Medulla oblongata (tissue), 1 donor: ENCODE measurements at regions not wholly inside any gene's neighbourhood (a gene's known extent, or its start where the extent isn't known, plus 50 kb on each side); places are given as distances from the start of the nearest gene placed in this dataset.
"Not testable (repeated sequence)": the region's sequence is repeated elsewhere in the genome, so short reads cannot be mapped to it uniquely, and the experiment has no call there.

Source experiments
- DNase-seq: peaks from one replicate; pipeline ENCODE4 v3.0.0-alpha.2; 2015; ENCODE audit errors: extremely low spot score

GRCh38 chrX:20715176-20715575 is 448.5 kb upstream of the RPS6KA3 start:
- no peak for DNase-seq

GRCh38 chrX:20712811-20713210 is 446.1 kb upstream of the RPS6KA3 start:
- no peak for DNase-seq

GRCh38 chrX:20711366-20711765 is 444.7 kb upstream of the RPS6KA3 start:
- DNase-seq: no peak

- no peak for DNase-seq
These were observed 426.4 kb upstream of the RPS6KA3 start for GRCh38 chrX:20693078-20693477.

- no peak for DNase-seq
These were observed 419.5 kb upstream of the RPS6KA3 start for GRCh38 chrX:20686256-20686655.

GRCh38 chrX:20685652-20686051 is 418.9 kb upstream of the RPS6KA3 start:
- DNase-seq: no peak

- DNase-seq: no peak
These were observed 415.0 kb upstream of the RPS6KA3 start for GRCh38 chrX:20681683-20682082.

- no peak for DNase-seq
These were observed 414.3 kb upstream of the RPS6KA3 start for GRCh38 chrX:20680998-20681397.

GRCh38 chrX:20672476-20672875 is 405.8 kb upstream of the RPS6KA3 start:
- no peak for DNase-seq

GRCh38 chrX:20671746-20672145 is 405.0 kb upstream of the RPS6KA3 start:
- DNase-seq: not testable (repeated sequence)

GRCh38 chrX:20670611-20671010 is 403.9 kb upstream of the RPS6KA3 start:
- DNase-seq: no peak

GRCh38 chrX:20668550-20668949 is 401.8 kb upstream of the RPS6KA3 start:
- peak; percentile 8 for DNase-seq

GRCh38 chrX:20666331-20666730 is 399.6 kb upstream of the RPS6KA3 start:
- no peak for DNase-seq

GRCh38 chrX:20665481-20665880 is 398.8 kb upstream of the RPS6KA3 start:
- no peak for DNase-seq

GRCh38 chrX:20664774-20665173 is 398.1 kb upstream of the RPS6KA3 start:
- DNase-seq: no peak

GRCh38 chrX:20664131-20664530 is 397.4 kb upstream of the RPS6KA3 start:
- DNase-seq: no peak

GRCh38 chrX:20663336-20663735 is 396.6 kb upstream of the RPS6KA3 start:
- DNase-seq: peak; percentile 52

GRCh38 chrX:20656721-20657120 is 390.0 kb upstream of the RPS6KA3 start:
- no peak for DNase-seq

- DNase-seq: no peak
These were observed 387.9 kb upstream of the RPS6KA3 start for GRCh38 chrX:20654596-20655106.

GRCh38 chrX:20653070-20653469 is 386.4 kb upstream of the RPS6KA3 start:
- DNase-seq: no peak

GRCh38 chrX:20641954-20642353 is 375.2 kb upstream of the RPS6KA3 start:
- DNase-seq: no peak

GRCh38 chrX:20639115-20639514 is 372.4 kb upstream of the RPS6KA3 start:
- DNase-seq: no peak

- no peak for DNase-seq
These were observed 370.6 kb upstream of the RPS6KA3 start for GRCh38 chrX:20637351-20637750.

GRCh38 chrX:20633451-20633850 is 366.7 kb upstream of the RPS6KA3 start:
- DNase-seq: no peak

- DNase-seq: no peak
These were observed 356.7 kb upstream of the RPS6KA3 start for GRCh38 chrX:20623448-20623847.
